Activated T-helper 2 cell treated with anti-CD3 and anti-CD28 coated beads, Interferon-gamma antibody, Interleukin-2, Interleukin-4, amounts not matched to agents 10 μg/mL and 5 μg/mL and 100 μg/mL, durations not matched to agents 14 hours and 24 hours and 36 hours (primary cell): ENCODE measurements at regions not wholly inside any gene's neighbourhood (a gene's known extent, or its start where the extent isn't known, plus 50 kb on each side); places are given as distances from the start of the nearest gene placed in this dataset.
"Not testable (repeated sequence)": the region's sequence is repeated elsewhere in the genome, so short reads cannot be mapped to it uniquely, and the experiment has no call there.

Source experiments
- DNase-seq: peaks from one replicate; pipeline ENCODE4 v3.0.0; 2021; ENCODE audit warnings: low spot score
- H3K27ac Mint-ChIP-seq: one replicate; pipeline ENCODE4 v1.8.0; 2021; ENCODE audit warnings: mixed read lengths
- H3K27me3 Mint-ChIP-seq: one replicate; pipeline ENCODE4 v1.8.0; 2021; ENCODE audit warnings: low read depth, mixed read lengths
- H3K36me3 Mint-ChIP-seq: one replicate; pipeline ENCODE4 v1.8.0; 2021; ENCODE audit warnings: low read depth, mixed read lengths
- H3K4me1 Mint-ChIP-seq: one replicate; pipeline ENCODE4 v1.8.0; 2021; ENCODE audit warnings: low read depth, mixed read lengths
- H3K4me3 Mint-ChIP-seq: one replicate; pipeline ENCODE4 v1.8.0; 2021; ENCODE audit warnings: low read depth, mild to moderate bottlenecking, moderate library complexity, mixed read lengths
- H3K9me3 Mint-ChIP-seq: one replicate; pipeline ENCODE4 v1.8.0; 2021; ENCODE audit warnings: mixed read lengths
- intact Hi-C: fragments of 100-400 bp; cut with micrococcal nuclease; formaldehyde crosslinking; loops from one replicate; pipeline ENCODE4 v1.15.1; 2023

DNA sequence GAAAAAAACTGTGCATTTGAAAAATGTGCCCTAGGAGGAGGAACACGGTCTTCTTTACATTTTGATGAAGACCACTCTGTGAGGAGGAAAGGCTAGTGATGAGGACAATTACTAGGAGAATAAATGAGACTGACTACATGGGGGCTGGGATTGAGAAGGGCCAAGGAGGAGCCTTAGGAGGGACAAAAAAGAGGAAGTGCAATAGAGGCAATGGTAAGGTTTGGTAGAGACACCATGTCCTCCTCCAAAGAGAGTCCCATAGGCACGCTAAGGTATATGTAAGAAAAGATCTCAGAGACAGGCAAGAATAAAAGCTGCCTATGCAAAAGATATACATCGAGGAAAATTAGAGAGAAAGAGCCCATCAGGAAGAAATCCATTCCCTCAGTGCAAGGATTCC, 336.5 kb upstream of the SFRP2 start:
- no peaks in the 10 kb centered on the region for H3K36me3 Mint-ChIP-seq
- no peaks in the 10 kb centered on the region for H3K4me1 Mint-ChIP-seq
- no peak for DNase-seq
- H3K4me3 Mint-ChIP-seq = no peak overlapping the region
- no peak overlapping the region for H3K27ac Mint-ChIP-seq
- H3K27me3 Mint-ChIP-seq = peaks cover 3% of the 10 kb centered on the region
- intact Hi-C loops = no loop called here
- H3K9me3 Mint-ChIP-seq = no peaks in the 10 kb centered on the region

GRCh38 chr4:154124539-154125255, 335.8 kb upstream of the SFRP2 start:
- no peaks in the 10 kb centered on the region for H3K36me3 Mint-ChIP-seq
- H3K4me1 Mint-ChIP-seq = no peaks in the 10 kb centered on the region
- no peak for DNase-seq
- intact Hi-C loops = no loop called here
- no peak overlapping the region for H3K4me3 Mint-ChIP-seq
- no peaks in the 10 kb centered on the region for H3K9me3 Mint-ChIP-seq
- H3K27me3 Mint-ChIP-seq = peaks cover 3% of the 10 kb centered on the region
- no peak overlapping the region for H3K27ac Mint-ChIP-seq

- Mint-ChIP-seq H3K4me3 (no peak overlapping the region), H3K27me3 (no peaks in the 10 kb centered on the region), H3K27ac (no peak overlapping the region), H3K36me3 (no peaks in the 10 kb centered on the region), H3K4me1 (no peaks in the 10 kb centered on the region), H3K9me3 (no peaks in the 10 kb centered on the region)
- DNase-seq = no peak
- intact Hi-C loops = no loop called here
These were observed 335.0 kb upstream of the SFRP2 start for GRCh38 chr4:154123897-154124296.

DNA sequence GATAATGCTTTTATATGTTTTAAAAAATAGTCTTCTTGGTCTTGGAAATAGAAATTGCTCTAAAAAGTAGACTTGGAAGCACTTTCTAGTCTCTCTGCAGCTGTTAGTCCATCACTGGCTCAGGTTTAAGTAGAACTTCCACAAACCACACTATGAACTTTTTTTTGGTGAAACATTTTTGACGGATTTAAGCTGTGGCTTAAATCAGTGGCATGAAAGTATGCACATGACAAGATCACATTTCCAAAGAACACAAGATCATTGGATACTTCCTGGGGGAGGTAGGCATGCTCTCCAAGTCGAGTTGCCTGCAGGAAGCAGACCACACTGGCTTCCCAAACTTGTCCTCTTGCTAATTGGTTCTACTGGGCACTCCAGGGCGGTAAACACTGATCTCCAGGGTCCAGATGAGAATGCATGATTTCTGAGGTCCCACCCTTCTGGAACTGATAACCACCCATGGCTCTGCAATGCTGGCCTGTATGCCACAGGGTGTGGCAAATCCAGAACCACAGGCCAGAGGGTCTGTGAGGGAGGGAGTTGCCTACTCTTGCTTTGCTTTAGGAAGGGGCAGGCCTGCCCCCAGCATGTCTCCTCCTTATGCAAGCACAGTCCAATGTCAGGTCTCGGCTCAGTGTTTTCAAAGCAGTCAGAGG, 331.9 kb upstream of the SFRP2 start:
- no peaks in the 10 kb centered on the region for H3K9me3 Mint-ChIP-seq
- no peak overlapping the region for H3K4me3 Mint-ChIP-seq
- H3K27me3 Mint-ChIP-seq = no peaks in the 10 kb centered on the region
- no peaks in the 10 kb centered on the region for H3K4me1 Mint-ChIP-seq
- no peak overlapping the region for H3K27ac Mint-ChIP-seq
- no peaks in the 10 kb centered on the region for H3K36me3 Mint-ChIP-seq
- no peak for DNase-seq
- intact Hi-C loops = no loop called here

GRCh38 chr4:154120006-154120676, 331.3 kb upstream of the SFRP2 start:
- Mint-ChIP-seq H3K4me3 (no peak overlapping the region), H3K27ac (no peak overlapping the region), H3K9me3 (no peaks in the 10 kb centered on the region), H3K27me3 (no peaks in the 10 kb centered on the region), H3K36me3 (no peaks in the 10 kb centered on the region), H3K4me1 (no peaks in the 10 kb centered on the region)
- intact Hi-C loops = no loop called here
- no peak for DNase-seq

DNA sequence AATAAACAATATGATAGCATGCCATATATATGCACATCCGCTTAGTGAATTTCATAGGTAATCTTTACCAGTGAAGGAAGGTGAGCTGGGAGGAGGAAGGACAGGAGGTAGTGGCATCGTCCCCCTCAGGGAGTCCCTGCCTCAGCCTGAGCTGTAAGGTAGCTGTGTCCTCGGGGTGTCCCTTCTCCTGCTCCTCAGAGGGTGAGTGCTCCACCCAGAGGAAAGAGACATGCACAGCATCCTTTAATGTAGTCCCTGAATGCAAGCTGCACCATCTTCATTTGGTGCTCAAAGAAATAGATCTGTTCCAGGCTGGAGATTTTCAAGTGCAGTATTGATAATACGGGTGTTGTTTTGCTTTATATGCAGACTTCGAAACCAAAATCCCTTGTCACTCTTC, 330.4 kb upstream of the SFRP2 start:
- H3K4me1 Mint-ChIP-seq = no peaks in the 10 kb centered on the region
- intact Hi-C loops = no loop called here
- DNase-seq = no peak
- no peak overlapping the region for H3K27ac Mint-ChIP-seq
- no peaks in the 10 kb centered on the region for H3K36me3 Mint-ChIP-seq
- H3K4me3 Mint-ChIP-seq = no peak overlapping the region
- H3K9me3 Mint-ChIP-seq = no peaks in the 10 kb centered on the region
- no peaks in the 10 kb centered on the region for H3K27me3 Mint-ChIP-seq

GRCh38 chr4:154117726-154118125, 328.8 kb upstream of the SFRP2 start:
- DNase-seq, H3K27ac Mint-ChIP-seq, H3K4me1 Mint-ChIP-seq, H3K36me3 Mint-ChIP-seq, intact Hi-C loops, H3K4me3 Mint-ChIP-seq, H3K27me3 Mint-ChIP-seq, H3K9me3 Mint-ChIP-seq: not testable (repeated sequence)

GRCh38 chr4:154107337-154107736, 318.5 kb upstream of the SFRP2 start:
- intact Hi-C loops = no loop called here
- H3K9me3 Mint-ChIP-seq = no peaks in the 10 kb centered on the region
- H3K27ac Mint-ChIP-seq = no peak overlapping the region
- H3K27me3 Mint-ChIP-seq = no peaks in the 10 kb centered on the region
- H3K36me3 Mint-ChIP-seq = no peaks in the 10 kb centered on the region
- H3K4me3 Mint-ChIP-seq = no peak overlapping the region
- H3K4me1 Mint-ChIP-seq = no peaks in the 10 kb centered on the region
- no peak for DNase-seq

GRCh38 chr4:154088741-154089140, 299.9 kb upstream of the SFRP2 start:
- Mint-ChIP-seq H3K27me3 (peaks cover 3% of the 10 kb centered on the region), H3K36me3 (no peaks in the 10 kb centered on the region), H3K4me3 (no peak overlapping the region), H3K4me1 (no peaks in the 10 kb centered on the region), H3K9me3 (no peaks in the 10 kb centered on the region), H3K27ac (no peak overlapping the region)
- no peak for DNase-seq
- intact Hi-C loops = no loop called here

DNA sequence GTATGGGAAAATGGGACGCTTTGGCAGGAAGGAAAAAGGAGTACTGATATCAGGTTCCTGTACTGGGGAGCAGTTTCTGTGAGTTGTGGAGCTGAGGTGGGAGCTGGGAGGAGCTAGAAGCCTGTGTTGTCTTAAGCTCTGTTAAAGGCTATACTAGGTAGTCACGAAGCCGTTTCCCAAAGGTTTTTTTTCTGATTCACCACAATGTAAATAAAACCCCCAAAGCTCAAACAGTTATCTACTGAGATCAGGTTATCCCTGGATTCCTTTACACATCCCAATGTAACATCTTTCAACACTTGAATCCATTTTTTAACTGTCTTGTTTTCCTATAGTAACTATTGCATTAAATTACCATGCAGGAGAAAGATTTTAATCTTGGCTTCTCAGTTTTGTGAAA, 297.4 kb upstream of the SFRP2 start:
- H3K4me1 Mint-ChIP-seq = no peaks in the 10 kb centered on the region
- no peaks in the 10 kb centered on the region for H3K36me3 Mint-ChIP-seq
- H3K9me3 Mint-ChIP-seq = no peaks in the 10 kb centered on the region
- intact Hi-C loops = no loop called here
- H3K27me3 Mint-ChIP-seq = peaks cover 3% of the 10 kb centered on the region
- no peak overlapping the region for H3K4me3 Mint-ChIP-seq
- DNase-seq = no peak
- H3K27ac Mint-ChIP-seq = no peak overlapping the region

GRCh38 chr4:154084864-154085263, 296.0 kb upstream of the SFRP2 start:
- intact Hi-C loops = no loop called here
- Mint-ChIP-seq H3K9me3 (no peaks in the 10 kb centered on the region), H3K36me3 (no peaks in the 10 kb centered on the region), H3K4me1 (no peaks in the 10 kb centered on the region), H3K27ac (no peak overlapping the region), H3K27me3 (peaks cover 2% of the 10 kb centered on the region), H3K4me3 (no peak overlapping the region)
- DNase-seq = no peak

- H3K4me3 Mint-ChIP-seq = no peak overlapping the region
- H3K27me3 Mint-ChIP-seq = no peaks in the 10 kb centered on the region
- H3K27ac Mint-ChIP-seq = no peak overlapping the region
- H3K4me1 Mint-ChIP-seq = no peaks in the 10 kb centered on the region
- DNase-seq = no peak
- no peaks in the 10 kb centered on the region for H3K9me3 Mint-ChIP-seq
- intact Hi-C loops = no loop called here
- H3K36me3 Mint-ChIP-seq = no peaks in the 10 kb centered on the region
These were observed 294.1 kb upstream of the SFRP2 start for GRCh38 chr4:154082760-154083535.

- Mint-ChIP-seq H3K4me1 (no peaks in the 10 kb centered on the region), H3K27ac (no peak overlapping the region), H3K36me3 (no peaks in the 10 kb centered on the region), H3K27me3 (no peaks in the 10 kb centered on the region), H3K4me3 (no peak overlapping the region), H3K9me3 (no peaks in the 10 kb centered on the region)
- no peak for DNase-seq
- intact Hi-C loops = no loop called here
These were observed 292.5 kb upstream of the SFRP2 start for GRCh38 chr4:154081391-154081790.
